Progenitor cell of endocrine pancreas (in vitro differentiated cells): ENCODE measurements at regions not wholly inside any gene's neighbourhood (a gene's known extent, or its start where the extent isn't known, plus 50 kb on each side); places are given as distances from the start of the nearest gene placed in this dataset.

ENCODE experiments used
- DNase-seq: peaks from one replicate; pipeline ENCODE4 v3.0.0; 2021; ENCODE audit warnings: low spot score; ENCODE audit not compliant: unreplicated experiment
- H3K27ac Mint-ChIP-seq: 2 replicates; pipeline ENCODE4 v1.8.0; 2021; ENCODE audit warnings: mild to moderate bottlenecking, moderate library complexity, mixed read lengths
- H3K27me3 Mint-ChIP-seq: 2 replicates; pipeline ENCODE4 v1.8.0; 2021; ENCODE audit warnings: mixed read lengths
- H3K36me3 Mint-ChIP-seq: 2 replicates; pipeline ENCODE4 v1.8.0; 2022; ENCODE audit warnings: mixed read lengths; ENCODE audit not compliant: insufficient read depth
- H3K4me1 Mint-ChIP-seq: 2 replicates; pipeline ENCODE4 v1.8.0; 2021; ENCODE audit warnings: low read depth, mixed read lengths
- H3K4me3 Mint-ChIP-seq: 2 replicates; pipeline ENCODE4 v1.8.0; 2021; ENCODE audit warnings: low read depth, mild to moderate bottlenecking, moderate library complexity, mixed read lengths
- H3K9me3 Mint-ChIP-seq: 2 replicates; pipeline ENCODE4 v1.8.0; 2021; ENCODE audit warnings: low read depth, mixed read lengths
- TF ChIP-seq, protein P1 (sequence below): fragments of 200-600 bp; sonication (generic); IDR thresholded peaks from one replicate; pipeline ENCODE4 v1.5.0; 2021; ENCODE audit warnings: antibody characterized with exemption, mild to moderate bottlenecking; ENCODE audit not compliant: unreplicated experiment

DNA sequence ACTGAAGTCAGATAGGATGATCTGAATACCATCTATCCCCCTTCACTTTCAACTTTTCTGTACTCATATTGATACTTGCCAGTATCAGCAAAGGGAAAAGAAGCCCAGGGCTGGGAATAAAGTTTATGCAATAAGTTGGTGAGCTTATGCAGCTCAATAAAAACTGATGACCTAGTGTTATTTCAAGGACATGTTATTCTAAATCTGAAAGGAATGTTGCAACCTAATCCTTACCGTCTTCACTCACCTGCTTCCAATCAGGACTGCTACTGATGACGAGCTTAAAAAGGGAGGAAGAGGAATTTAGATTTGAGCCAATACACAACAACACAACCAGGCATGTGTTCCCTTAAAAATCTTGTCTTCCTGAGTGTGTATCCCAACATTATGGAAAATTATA is 419.9 kb downstream of the SPRY1 start:
- TF ChIP-seq, protein P1, sequence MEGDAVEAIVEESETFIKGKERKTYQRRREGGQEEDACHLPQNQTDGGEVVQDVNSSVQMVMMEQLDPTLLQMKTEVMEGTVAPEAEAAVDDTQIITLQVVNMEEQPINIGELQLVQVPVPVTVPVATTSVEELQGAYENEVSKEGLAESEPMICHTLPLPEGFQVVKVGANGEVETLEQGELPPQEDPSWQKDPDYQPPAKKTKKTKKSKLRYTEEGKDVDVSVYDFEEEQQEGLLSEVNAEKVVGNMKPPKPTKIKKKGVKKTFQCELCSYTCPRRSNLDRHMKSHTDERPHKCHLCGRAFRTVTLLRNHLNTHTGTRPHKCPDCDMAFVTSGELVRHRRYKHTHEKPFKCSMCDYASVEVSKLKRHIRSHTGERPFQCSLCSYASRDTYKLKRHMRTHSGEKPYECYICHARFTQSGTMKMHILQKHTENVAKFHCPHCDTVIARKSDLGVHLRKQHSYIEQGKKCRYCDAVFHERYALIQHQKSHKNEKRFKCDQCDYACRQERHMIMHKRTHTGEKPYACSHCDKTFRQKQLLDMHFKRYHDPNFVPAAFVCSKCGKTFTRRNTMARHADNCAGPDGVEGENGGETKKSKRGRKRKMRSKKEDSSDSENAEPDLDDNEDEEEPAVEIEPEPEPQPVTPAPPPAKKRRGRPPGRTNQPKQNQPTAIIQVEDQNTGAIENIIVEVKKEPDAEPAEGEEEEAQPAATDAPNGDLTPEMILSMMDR = no peak
- Mint-ChIP-seq H3K4me3 (no peak overlapping the region), H3K4me1 (peaks cover under 1% of the 10 kb centered on the region), H3K9me3 (peaks cover 3% of the 10 kb centered on the region), H3K36me3 (no peaks in the 10 kb centered on the region), H3K27ac (no peak overlapping the region), H3K27me3 (no peaks in the 10 kb centered on the region)
- DNase-seq = no peak

DNA sequence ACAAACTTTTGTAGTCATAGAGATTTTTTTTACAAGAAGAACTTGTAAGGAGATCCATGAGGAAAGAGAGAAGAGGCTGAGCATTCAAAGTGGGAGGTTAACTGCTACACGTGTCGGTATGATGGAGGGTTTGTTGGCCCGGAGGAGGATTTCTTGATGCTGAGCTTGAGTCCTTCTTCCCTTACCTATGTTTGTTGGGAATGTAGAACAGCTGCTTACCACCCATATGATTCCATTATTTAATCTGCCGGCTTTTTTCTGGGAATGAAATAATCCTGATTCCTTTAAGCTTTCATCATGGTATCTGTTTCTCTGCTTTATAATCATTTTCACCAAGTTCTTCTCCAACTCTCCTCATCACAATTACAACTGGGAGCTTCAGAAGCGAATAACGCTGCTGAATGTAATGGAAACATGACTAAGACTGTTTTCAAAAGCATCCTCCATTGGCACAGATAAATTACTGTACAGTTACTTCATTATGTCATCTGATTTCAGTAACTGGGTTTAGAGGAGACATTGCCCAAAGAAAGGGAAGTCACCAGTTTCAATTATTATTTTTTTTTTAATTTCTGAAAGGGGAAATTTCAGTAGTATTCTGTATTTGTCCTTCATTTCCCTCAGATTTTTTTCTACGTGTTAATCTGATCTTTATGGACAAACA is 420.6 kb downstream of the SPRY1 start:
- peaks cover 3% of the 10 kb centered on the region for H3K9me3 Mint-ChIP-seq
- H3K27me3 Mint-ChIP-seq = no peaks in the 10 kb centered on the region
- H3K27ac Mint-ChIP-seq = no peak overlapping the region
- peaks cover 6% of the 10 kb centered on the region for H3K4me1 Mint-ChIP-seq
- H3K4me3 Mint-ChIP-seq = no peak overlapping the region
- TF ChIP-seq, protein P1 = no peak
- DNase-seq = no peak
- H3K36me3 Mint-ChIP-seq = no peaks in the 10 kb centered on the region

DNA sequence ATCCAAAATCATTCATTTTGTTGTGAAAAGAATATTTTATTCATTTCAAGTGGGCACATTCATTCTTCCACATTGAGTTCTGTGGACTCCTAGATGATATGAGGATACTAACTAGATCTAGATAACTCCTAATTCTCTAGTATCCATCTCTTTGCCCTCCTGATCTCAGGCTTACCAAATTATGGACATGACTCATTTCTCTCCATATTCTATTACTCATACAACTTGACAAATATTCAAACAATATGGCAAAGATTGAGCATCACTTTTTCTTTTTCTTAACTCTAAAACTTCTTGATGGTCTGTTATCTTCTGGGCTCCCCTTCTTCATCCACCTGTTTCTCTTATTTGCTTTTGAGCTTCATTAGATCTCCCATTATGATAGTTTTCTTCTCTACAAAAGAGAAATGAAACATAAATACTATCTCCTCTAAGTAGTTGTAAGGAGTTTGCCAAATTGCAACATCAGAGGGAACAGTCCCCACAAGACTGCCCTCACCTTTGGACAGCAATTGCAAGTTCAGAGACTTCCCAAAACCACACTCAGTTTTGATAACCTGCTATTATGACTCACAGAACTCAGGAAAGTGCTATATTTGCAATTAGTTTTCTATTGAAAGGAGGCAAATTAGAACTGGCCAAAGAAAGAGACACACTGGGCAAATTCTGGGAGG is 422.9 kb downstream of the SPRY1 start:
- Mint-ChIP-seq H3K4me1 (peaks cover 13% of the 10 kb centered on the region), H3K27ac (no peak overlapping the region), H3K27me3 (no peaks in the 10 kb centered on the region), H3K4me3 (no peak overlapping the region), H3K9me3 (peaks cover 9% of the 10 kb centered on the region), H3K36me3 (peaks cover 5% of the 10 kb centered on the region)
- TF ChIP-seq, protein P1 = no peak
- no peak for DNase-seq

DNA sequence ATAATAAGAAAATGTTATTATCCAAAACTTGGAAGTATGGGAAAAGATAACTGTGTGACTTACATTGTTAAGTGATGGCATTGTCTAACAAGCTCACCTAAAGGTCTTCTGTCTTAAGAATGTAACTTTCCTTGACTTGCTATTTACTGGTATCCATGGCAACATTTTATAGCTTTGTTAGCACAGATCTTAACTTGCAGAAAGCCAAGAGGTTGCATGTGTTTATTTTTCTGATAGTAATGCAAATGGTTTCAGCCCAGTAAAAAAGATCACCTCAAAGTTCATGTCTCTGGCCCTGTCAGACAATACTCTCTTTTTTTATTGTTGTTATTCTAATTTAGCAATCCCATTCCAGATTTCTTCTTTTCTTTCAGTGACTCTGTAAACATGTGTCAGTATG is 425.3 kb downstream of the SPRY1 start:
- Mint-ChIP-seq H3K4me3 (no peak overlapping the region), H3K9me3 (peaks cover 9% of the 10 kb centered on the region), H3K4me1 (peaks cover 13% of the 10 kb centered on the region), H3K27ac (no peak overlapping the region), H3K36me3 (peaks cover 5% of the 10 kb centered on the region), H3K27me3 (no peaks in the 10 kb centered on the region)
- TF ChIP-seq, protein P1 = no peak
- DNase-seq = no peak

DNA sequence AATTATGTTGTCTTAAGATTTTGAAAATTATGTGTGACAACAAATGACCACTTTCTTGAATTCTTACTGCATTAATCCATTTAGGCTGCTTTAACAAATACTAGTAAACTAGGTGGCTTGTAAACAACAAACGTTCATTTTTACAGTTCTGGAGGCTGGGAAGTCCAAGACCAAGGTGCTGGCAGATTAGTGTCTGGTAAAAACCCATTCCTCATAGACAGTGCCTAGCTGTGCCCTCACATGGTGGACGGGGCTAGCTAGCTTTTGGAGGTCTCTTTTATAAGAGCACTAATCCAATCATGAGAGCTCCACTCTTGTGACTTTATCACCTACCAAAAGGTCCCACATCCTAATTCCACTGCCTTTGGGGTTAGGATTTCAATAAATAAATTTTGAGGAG is 425.8 kb downstream of the SPRY1 start:
- no peak overlapping the region for H3K4me3 Mint-ChIP-seq
- no peak overlapping the region for H3K27ac Mint-ChIP-seq
- peaks cover 5% of the 10 kb centered on the region for H3K36me3 Mint-ChIP-seq
- no peak for DNase-seq
- H3K27me3 Mint-ChIP-seq = no peaks in the 10 kb centered on the region
- H3K4me1 Mint-ChIP-seq = peaks cover 13% of the 10 kb centered on the region
- peaks cover 9% of the 10 kb centered on the region for H3K9me3 Mint-ChIP-seq
- TF ChIP-seq, protein P1 = no peak
